ENCODE measurements at regions not wholly inside any gene's neighbourhood (a gene's known extent, or its start where the extent isn't known, plus 50 kb on each side); places are given as distances from the start of the nearest gene placed in this dataset.

DNA sequence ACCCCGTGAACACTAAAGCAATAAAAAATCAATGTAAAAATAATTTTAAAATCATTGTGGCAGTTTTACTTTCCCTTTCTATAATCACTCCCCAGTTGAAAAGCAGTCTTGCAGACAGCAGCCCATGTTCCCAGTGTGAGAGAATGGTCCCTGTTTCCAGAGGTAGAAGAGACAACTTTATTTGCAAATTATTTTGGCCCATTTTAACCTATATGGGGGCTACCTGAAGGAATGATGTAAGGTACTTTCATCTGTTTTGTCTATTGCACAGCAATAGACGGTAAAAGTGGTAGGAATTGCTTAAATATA lies 559.8 kb downstream of the ZWINT start:
- TF ChIP-seq EZH2 (optimal IDR thresholded peaks at IDR 0.05; ENCODE audit: low read depth, low read length) (no peak), EZH2phosphoT487 (IDR thresholded peaks at IDR 0.05; ENCODE audit: low read length) (no peak)
- TF ChIP-seq, protein P1, sequence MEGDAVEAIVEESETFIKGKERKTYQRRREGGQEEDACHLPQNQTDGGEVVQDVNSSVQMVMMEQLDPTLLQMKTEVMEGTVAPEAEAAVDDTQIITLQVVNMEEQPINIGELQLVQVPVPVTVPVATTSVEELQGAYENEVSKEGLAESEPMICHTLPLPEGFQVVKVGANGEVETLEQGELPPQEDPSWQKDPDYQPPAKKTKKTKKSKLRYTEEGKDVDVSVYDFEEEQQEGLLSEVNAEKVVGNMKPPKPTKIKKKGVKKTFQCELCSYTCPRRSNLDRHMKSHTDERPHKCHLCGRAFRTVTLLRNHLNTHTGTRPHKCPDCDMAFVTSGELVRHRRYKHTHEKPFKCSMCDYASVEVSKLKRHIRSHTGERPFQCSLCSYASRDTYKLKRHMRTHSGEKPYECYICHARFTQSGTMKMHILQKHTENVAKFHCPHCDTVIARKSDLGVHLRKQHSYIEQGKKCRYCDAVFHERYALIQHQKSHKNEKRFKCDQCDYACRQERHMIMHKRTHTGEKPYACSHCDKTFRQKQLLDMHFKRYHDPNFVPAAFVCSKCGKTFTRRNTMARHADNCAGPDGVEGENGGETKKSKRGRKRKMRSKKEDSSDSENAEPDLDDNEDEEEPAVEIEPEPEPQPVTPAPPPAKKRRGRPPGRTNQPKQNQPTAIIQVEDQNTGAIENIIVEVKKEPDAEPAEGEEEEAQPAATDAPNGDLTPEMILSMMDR (IDR thresholded peaks at IDR 0.05; ENCODE audit: low read length): no peak
